Osteocyte (in vitro differentiated cells): ENCODE measurements at regions not wholly inside any gene's neighbourhood (a gene's known extent, or its start where the extent isn't known, plus 50 kb on each side); places are given as distances from the start of the nearest gene placed in this dataset.

ENCODE experiments used
- DNase-seq: peaks from one replicate; pipeline ENCODE4 v3.0.0; 2021; ENCODE audit warnings: mixed read lengths; ENCODE audit not compliant: unreplicated experiment; ENCODE audit errors: extremely low spot score
- H3K27ac Mint-ChIP-seq: one replicate; pipeline ENCODE4 v1.8.0; 2021; ENCODE audit warnings: mild to moderate bottlenecking, mixed read lengths; ENCODE audit not compliant: unreplicated experiment
- H3K27me3 Mint-ChIP-seq: one replicate; pipeline ENCODE4 v1.8.0; 2021; ENCODE audit warnings: mixed read lengths; ENCODE audit not compliant: unreplicated experiment
- H3K36me3 Mint-ChIP-seq: one replicate; pipeline ENCODE4 v1.8.0; 2021; ENCODE audit warnings: mixed read lengths; ENCODE audit not compliant: unreplicated experiment
- H3K4me1 Mint-ChIP-seq: one replicate; pipeline ENCODE4 v1.8.0; 2021; ENCODE audit warnings: mixed read lengths; ENCODE audit not compliant: unreplicated experiment
- H3K4me3 Mint-ChIP-seq: one replicate; pipeline ENCODE4 v1.8.0; 2021; ENCODE audit warnings: mild to moderate bottlenecking, moderate library complexity, mixed read lengths; ENCODE audit not compliant: unreplicated experiment
- H3K9me3 Mint-ChIP-seq: one replicate; pipeline ENCODE4 v1.8.0; 2021; ENCODE audit warnings: mixed read lengths; ENCODE audit not compliant: unreplicated experiment
- TF ChIP-seq, protein P1 (sequence below): fragments of 200-600 bp; sonication (generic); IDR thresholded peaks from 2 replicates; pipeline ENCODE4 v1.5.0; 2021; ENCODE audit warnings: antibody characterized with exemption, mild to moderate bottlenecking, moderate library complexity

GRCh38 chrX:39710776-39711175, 387.0 kb downstream of the BCOR start:
- Mint-ChIP-seq H3K36me3 (no peaks in the 10 kb centered on the region), H3K27me3 (no peaks in the 10 kb centered on the region), H3K27ac (no peak overlapping the region), H3K4me1 (peaks cover under 1% of the 10 kb centered on the region), H3K9me3 (peaks cover 19% of the 10 kb centered on the region), H3K4me3 (no peak overlapping the region)
- DNase-seq = no peak
- TF ChIP-seq, protein P1, sequence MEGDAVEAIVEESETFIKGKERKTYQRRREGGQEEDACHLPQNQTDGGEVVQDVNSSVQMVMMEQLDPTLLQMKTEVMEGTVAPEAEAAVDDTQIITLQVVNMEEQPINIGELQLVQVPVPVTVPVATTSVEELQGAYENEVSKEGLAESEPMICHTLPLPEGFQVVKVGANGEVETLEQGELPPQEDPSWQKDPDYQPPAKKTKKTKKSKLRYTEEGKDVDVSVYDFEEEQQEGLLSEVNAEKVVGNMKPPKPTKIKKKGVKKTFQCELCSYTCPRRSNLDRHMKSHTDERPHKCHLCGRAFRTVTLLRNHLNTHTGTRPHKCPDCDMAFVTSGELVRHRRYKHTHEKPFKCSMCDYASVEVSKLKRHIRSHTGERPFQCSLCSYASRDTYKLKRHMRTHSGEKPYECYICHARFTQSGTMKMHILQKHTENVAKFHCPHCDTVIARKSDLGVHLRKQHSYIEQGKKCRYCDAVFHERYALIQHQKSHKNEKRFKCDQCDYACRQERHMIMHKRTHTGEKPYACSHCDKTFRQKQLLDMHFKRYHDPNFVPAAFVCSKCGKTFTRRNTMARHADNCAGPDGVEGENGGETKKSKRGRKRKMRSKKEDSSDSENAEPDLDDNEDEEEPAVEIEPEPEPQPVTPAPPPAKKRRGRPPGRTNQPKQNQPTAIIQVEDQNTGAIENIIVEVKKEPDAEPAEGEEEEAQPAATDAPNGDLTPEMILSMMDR = no peak

DNA sequence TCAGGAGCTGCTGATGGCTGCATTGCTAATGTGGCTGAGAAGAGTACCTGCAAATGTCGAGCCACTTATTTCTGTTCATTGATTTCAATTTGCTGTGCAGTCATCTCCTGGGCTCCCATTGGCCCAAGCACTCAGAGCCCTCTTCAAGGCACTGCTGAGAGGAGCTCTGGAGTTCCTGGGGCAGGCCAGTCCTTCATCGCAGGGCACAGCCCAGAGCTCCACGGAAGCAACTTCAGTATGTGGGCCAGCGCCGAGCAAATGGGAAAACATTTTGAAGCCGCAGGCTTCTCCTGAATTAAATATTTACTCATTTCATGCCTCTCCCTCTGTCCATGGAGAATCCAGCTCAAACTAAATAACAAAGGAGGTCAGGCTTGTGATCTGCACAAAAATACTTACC, 383.3 kb downstream of the BCOR start:
- H3K4me3 Mint-ChIP-seq = no peak overlapping the region
- peaks cover 3% of the 10 kb centered on the region for H3K9me3 Mint-ChIP-seq
- DNase-seq = no peak
- H3K36me3 Mint-ChIP-seq = no peaks in the 10 kb centered on the region
- H3K27me3 Mint-ChIP-seq = no peaks in the 10 kb centered on the region
- H3K27ac Mint-ChIP-seq = no peak overlapping the region
- H3K4me1 Mint-ChIP-seq = peaks cover 5% of the 10 kb centered on the region
- TF ChIP-seq, protein P1 = no peak

DNA sequence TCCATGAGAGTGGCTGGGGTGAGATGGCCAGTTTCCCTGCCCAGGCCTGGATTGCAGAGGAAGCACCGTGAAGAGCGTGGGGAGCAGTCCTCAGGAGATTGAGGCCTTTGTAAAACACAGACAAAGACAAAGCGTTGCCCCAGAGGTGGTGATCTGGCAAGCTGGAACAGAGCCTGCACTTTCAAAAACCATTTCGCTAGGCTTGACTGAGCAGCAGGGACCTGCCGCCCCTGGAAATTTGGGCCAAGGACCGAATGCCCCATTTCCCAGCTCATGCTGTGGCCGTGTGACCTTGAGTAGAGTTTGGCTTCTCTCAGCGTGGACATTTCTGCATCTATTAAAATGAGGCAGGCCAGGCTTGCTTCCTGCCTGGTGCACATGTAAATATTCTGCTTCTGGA, 381.4 kb downstream of the BCOR start:
- no peaks in the 10 kb centered on the region for H3K27me3 Mint-ChIP-seq
- no peak overlapping the region for H3K27ac Mint-ChIP-seq
- H3K9me3 Mint-ChIP-seq = no peaks in the 10 kb centered on the region
- TF ChIP-seq, protein P1 = no peak
- H3K4me3 Mint-ChIP-seq = no peak overlapping the region
- no peak for DNase-seq
- H3K36me3 Mint-ChIP-seq = no peaks in the 10 kb centered on the region
- peaks cover 7% of the 10 kb centered on the region for H3K4me1 Mint-ChIP-seq

DNA sequence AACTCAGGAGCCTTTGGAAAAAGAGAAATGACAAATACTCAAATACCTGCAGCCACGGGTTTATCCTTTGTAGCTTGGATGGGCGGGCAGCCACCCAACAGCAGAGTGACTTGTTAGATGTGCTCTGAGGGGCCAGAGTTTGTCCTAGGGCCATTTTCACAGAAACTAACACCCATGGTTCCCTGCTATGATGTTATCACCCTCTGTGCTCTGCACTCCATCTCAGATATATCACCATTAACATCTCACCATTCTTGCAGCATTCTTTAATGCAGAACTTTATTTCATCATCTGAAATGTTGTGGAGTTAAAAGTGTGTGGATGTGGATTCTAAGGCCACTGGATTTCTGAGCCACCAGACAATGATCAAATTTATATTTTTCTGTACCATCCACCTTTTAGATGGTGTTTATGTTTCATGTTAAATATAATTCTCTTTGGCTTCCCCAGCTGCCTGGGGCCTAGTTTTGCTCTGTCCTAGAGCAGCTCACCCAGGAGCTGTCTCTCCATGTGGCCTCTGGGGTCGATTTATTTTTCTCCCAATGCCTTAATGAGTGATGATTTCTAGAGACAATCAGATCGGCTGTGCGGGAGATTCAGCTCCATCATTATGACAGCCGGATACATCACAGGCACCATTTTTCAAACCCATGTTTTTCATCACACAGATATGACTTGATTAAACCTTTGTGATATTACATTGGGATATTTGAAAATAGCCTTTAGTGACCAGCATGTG, 380.8 kb downstream of the BCOR start:
- Mint-ChIP-seq H3K27me3 (no peaks in the 10 kb centered on the region), H3K9me3 (no peaks in the 10 kb centered on the region), H3K4me3 (no peak overlapping the region), H3K27ac (no peak overlapping the region), H3K4me1 (peaks cover 13% of the 10 kb centered on the region), H3K36me3 (no peaks in the 10 kb centered on the region)
- TF ChIP-seq, protein P1 = no peak
- DNase-seq = no peak

DNA sequence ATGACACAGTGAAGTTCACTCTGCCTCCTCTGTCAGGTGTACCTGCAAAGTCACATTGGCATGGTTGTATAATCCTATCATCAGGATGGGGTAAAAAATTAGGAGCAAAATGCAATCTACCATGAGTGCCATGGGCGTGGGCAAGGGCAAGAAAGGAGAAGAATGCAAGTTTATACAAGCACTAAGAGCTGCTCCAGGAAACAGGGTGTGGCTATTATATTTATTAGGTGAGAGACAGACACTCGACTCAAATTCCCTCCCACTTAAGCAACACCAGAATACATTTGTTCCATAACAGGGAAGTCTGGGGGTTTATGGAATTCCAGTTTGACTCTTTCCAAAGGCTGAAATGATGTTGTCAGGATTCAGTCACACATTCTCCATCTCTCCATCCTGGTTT, 378.8 kb downstream of the BCOR start:
- Mint-ChIP-seq H3K4me3 (no peak overlapping the region), H3K27ac (no peak overlapping the region), H3K27me3 (no peaks in the 10 kb centered on the region), H3K9me3 (no peaks in the 10 kb centered on the region), H3K36me3 (no peaks in the 10 kb centered on the region), H3K4me1 (peaks cover 20% of the 10 kb centered on the region)
- no peak for DNase-seq
- TF ChIP-seq, protein P1 = no peak
